Keratinocyte (primary cell): ENCODE measurements at regions not wholly inside any gene's neighbourhood (a gene's known extent, or its start where the extent isn't known, plus 50 kb on each side); places are given as distances from the start of the nearest gene placed in this dataset.

Experiments used
- DNase-seq: peaks from one replicate; pipeline ENCODE4 v3.0.0-alpha.2; 2011; ENCODE audit warnings: low read depth, missing footprints, low spot score
- FAIRE-seq: peaks from 2 replicates; lab custom pipeline; 2011; peaks lifted over from hg19 to GRCh38; lab: Jason Lieb, UNC
- H2AFZ ChIP-seq: 2 replicates; pipeline ENCODE4 v1.6.0; 2012; ENCODE audit warnings: low read length, control low read depth, inconsistent platforms; ENCODE audit not compliant: control insufficient read depth
- H3K27ac ChIP-seq: 2 replicates; pipeline ENCODE4 v1.5.1; 2011; ENCODE audit warnings: low read length; ENCODE audit not compliant: control insufficient read depth, insufficient read depth
- H3K27me3 ChIP-seq: 3 replicates; pipeline ENCODE4 v1.6.0; 2011; ENCODE audit warnings: low read length; ENCODE audit not compliant: control insufficient read depth, insufficient read depth; ENCODE audit errors: extremely low read depth
- H3K36me3 ChIP-seq, 2 experiments: 2 replicates in 1 of 2; 3 replicates in 1 of 2; pipeline ENCODE4 v1.5.1; 2011; ENCODE audit warnings: low read length in 2 of 2, mild to moderate bottlenecking in 1 of 2; ENCODE audit not compliant: control insufficient read depth in 2 of 2, insufficient read depth in 2 of 2; ENCODE audit errors: extremely low read depth in 1 of 2
- H3K4me1 ChIP-seq: 3 replicates; pipeline ENCODE4 v1.5.1; 2011; ENCODE audit warnings: low read length; ENCODE audit not compliant: control insufficient read depth, insufficient read depth; ENCODE audit errors: extremely low read depth
- H3K4me2 ChIP-seq: 3 replicates; pipeline ENCODE4 v1.6.0; 2011; ENCODE audit warnings: low read depth, low read length; ENCODE audit not compliant: control insufficient read depth, insufficient read depth; ENCODE audit errors: extremely low read depth
- H3K4me3 ChIP-seq, 3 experiments: fragments of 200-600 bp in 1 of 3; sonication (generic) in 1 of 3; 2 replicates in 2 of 3; 3 replicates in 1 of 3; pipeline ENCODE4 v1.5.1; 2011 to 2016; ENCODE audit warnings: low read length in 3 of 3, mild to moderate bottlenecking in 3 of 3, control low read depth in 2 of 3, inconsistent platforms in 1 of 3, low read depth in 1 of 3, mixed read lengths in 1 of 3, mixed run types in 1 of 3, moderate library complexity in 1 of 3; ENCODE audit not compliant: control insufficient read depth in 2 of 3, insufficient read depth in 2 of 3; ENCODE audit errors: extremely low read depth in 1 of 3
- H3K79me2 ChIP-seq: 2 replicates; pipeline ENCODE4 v1.6.0; 2012; ENCODE audit warnings: low read length; ENCODE audit not compliant: control insufficient read depth, insufficient read depth
- H3K9ac ChIP-seq: 3 replicates; pipeline ENCODE4 v1.6.0; 2011; ENCODE audit warnings: low read length; ENCODE audit not compliant: control insufficient read depth, insufficient read depth; ENCODE audit errors: extremely low read depth
- H3K9me1 ChIP-seq: 3 replicates; pipeline ENCODE4 v1.6.0; 2011; ENCODE audit warnings: low read length; ENCODE audit not compliant: control insufficient read depth, insufficient read depth; ENCODE audit errors: extremely low read depth
- H3K9me3 ChIP-seq: 2 replicates; pipeline ENCODE4 v1.5.1; 2012; ENCODE audit warnings: low read depth, low read length; ENCODE audit not compliant: control insufficient read depth
- H4K20me1 ChIP-seq: 3 replicates; pipeline ENCODE4 v1.6.0; 2011; ENCODE audit warnings: low read length; ENCODE audit not compliant: control insufficient read depth, insufficient read depth; ENCODE audit errors: extremely low read depth
- EZH2 ChIP-seq: IDR thresholded peaks from one replicate; pipeline ENCODE4 v1.6.1; 2012; ENCODE audit warnings: inconsistent platforms, mild to moderate bottlenecking, low read length, moderate library complexity
- dilution Hi-C: fragments of 300-500 bp; cut with MboI; formaldehyde crosslinking; loops from one replicate; pipeline ENCODE4 v1.7.0; 2020; ENCODE audit warnings: low sequenced_read_pairs; ENCODE audit not compliant: extremely low pct_ligation_motif_present
- TF ChIP-seq, protein P1 (sequence below), 3 experiments: IDR thresholded peaks in 1 of 3; conservative IDR thresholded peaks in 1 of 3; optimal IDR thresholded peaks in 1 of 3; 2 replicates in 2 of 3; 3 replicates in 1 of 3; pipeline versions ENCODE3 to v1.5.1; 2011; ENCODE audit warnings: low read length in 3 of 3, mild to moderate bottlenecking in 3 of 3, moderate library complexity in 2 of 3, control low read depth in 1 of 3, inconsistent platforms in 1 of 3; ENCODE audit not compliant: insufficient read depth in 2 of 3; ENCODE audit errors: extremely low read depth in 1 of 3

DNA sequence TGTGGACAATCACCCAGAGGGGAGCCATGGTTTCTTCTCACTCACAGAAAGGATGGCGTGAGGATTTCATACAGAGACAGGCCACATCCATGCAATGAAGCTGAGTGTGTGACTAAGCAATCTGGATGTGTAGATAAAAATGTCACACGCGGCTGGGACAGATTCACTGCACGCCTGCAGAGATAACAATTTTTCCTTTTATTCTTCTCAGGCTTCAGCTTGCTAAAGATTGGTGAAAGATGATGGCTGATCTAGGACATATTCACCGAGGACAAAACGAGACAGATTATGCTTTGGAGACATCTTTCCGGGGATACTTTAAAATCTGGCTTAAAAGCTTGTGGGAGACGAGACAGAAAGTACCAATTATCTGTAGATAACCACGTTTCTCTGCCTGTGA lies 313.9 kb upstream of the TRPC7 start:
- TF ChIP-seq EZH2: no peak
- TF ChIP-seq, protein P1, sequence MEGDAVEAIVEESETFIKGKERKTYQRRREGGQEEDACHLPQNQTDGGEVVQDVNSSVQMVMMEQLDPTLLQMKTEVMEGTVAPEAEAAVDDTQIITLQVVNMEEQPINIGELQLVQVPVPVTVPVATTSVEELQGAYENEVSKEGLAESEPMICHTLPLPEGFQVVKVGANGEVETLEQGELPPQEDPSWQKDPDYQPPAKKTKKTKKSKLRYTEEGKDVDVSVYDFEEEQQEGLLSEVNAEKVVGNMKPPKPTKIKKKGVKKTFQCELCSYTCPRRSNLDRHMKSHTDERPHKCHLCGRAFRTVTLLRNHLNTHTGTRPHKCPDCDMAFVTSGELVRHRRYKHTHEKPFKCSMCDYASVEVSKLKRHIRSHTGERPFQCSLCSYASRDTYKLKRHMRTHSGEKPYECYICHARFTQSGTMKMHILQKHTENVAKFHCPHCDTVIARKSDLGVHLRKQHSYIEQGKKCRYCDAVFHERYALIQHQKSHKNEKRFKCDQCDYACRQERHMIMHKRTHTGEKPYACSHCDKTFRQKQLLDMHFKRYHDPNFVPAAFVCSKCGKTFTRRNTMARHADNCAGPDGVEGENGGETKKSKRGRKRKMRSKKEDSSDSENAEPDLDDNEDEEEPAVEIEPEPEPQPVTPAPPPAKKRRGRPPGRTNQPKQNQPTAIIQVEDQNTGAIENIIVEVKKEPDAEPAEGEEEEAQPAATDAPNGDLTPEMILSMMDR (optimal IDR thresholded peaks at IDR 0.05 in 1 of 3, IDR thresholded peaks at IDR 0.05 in 1 of 3, conservative IDR thresholded peaks at IDR 0.05 in 1 of 3; ENCODE audit: extremely low read depth in 1 of 3, insufficient read depth in 2 of 3, low read length in 3 of 3): no peak
- H3K9me3 ChIP-seq: no peaks in the 10 kb centered on the region
- no peaks in the 10 kb centered on the region for H3K79me2 ChIP-seq
- H3K9ac ChIP-seq: no peak overlapping the region
- no peak for FAIRE-seq
- H4K20me1 ChIP-seq: no peaks in the 10 kb centered on the region
- H3K4me3 ChIP-seq: no peak overlapping the region
- dilution Hi-C loops: no loop called here
- no peaks in the 10 kb centered on the region for H3K36me3 ChIP-seq
- H3K4me2 ChIP-seq: no peak overlapping the region
- no peaks in the 10 kb centered on the region for H3K4me1 ChIP-seq
- H3K9me1 ChIP-seq: no peaks in the 10 kb centered on the region
- H3K27me3 ChIP-seq: no peaks in the 10 kb centered on the region
- no peak overlapping the region for H2AFZ ChIP-seq
- DNase-seq: no peak
- H3K27ac ChIP-seq: no peak overlapping the region

DNA sequence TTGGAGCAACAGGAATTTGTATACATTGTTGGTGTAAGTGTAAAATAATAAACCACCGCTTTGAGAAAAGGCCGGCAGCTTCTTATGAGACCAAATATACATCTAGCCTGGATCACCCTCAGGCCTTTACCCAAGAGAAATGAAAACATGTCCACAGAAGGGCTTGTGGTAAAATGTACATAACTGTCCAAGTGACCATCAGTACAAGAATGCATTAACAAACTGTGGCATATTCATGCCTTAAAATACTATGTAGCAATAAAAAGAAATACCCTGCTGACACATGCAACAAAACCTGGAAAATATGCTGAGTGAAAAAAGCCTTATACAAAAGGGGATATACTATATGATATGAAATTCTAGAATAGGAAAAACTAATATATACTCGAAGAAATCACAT lies 311.9 kb upstream of the TRPC7 start:
- FAIRE-seq: no peak
- Histone ChIP-seq H3K9me3 (no peaks in the 10 kb centered on the region), H3K9me1 (no peaks in the 10 kb centered on the region), H3K4me3 (no peak overlapping the region), H3K27me3 (no peaks in the 10 kb centered on the region), H3K4me2 (no peak overlapping the region), H3K4me1 (no peaks in the 10 kb centered on the region), H3K27ac (no peak overlapping the region), H3K9ac (no peak overlapping the region), H4K20me1 (no peaks in the 10 kb centered on the region), H2AFZ (no peak overlapping the region), H3K79me2 (no peaks in the 10 kb centered on the region), H3K36me3 (no peaks in the 10 kb centered on the region)
- no peak for DNase-seq
- TF ChIP-seq, protein P1 (optimal IDR thresholded peaks at IDR 0.05 in 1 of 3, IDR thresholded peaks at IDR 0.05 in 1 of 3, conservative IDR thresholded peaks at IDR 0.05 in 1 of 3; ENCODE audit: extremely low read depth in 1 of 3, insufficient read depth in 2 of 3, low read length in 3 of 3): no peak
- no peak for TF ChIP-seq EZH2
- dilution Hi-C loops: no loop called here
